ENCODE measurements at regions not wholly inside any gene's neighbourhood (a gene's known extent, or its start where the extent isn't known, plus 50 kb on each side); places are given as distances from the start of the nearest gene placed in this dataset.

DNA sequence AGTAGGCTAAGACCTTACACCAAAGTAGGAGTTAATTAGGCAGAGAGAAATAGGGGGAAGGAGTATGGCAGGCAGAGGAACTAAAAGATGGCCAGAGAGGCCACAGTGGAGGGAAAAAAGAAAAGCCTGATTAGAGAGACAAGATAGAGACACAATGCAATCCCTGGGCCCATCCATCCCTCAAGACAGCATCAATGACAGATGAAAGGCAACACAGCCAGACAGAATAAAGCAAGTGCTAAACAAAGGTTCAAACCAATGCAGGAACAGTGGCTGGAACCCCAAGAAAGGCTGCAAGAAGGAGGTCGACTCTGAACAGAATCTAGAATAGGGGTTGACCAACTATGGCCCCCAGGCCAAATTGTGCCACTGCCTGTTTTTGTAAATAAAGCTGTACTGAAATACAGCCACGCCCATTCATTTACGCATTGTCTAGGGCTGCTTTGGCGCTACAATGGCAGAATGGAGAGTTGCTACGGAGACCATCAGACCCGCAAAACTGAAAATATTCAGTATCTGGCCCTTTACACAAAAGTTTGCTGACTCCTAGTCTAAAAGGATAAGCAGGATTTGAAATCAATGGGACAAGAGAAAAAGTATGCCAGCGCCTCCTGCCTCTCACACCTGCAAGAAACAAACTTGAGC is 473.3 kb upstream of the PSMD7 start:
- Histone ChIP-seq H3K27ac (ENCODE audit: control insufficient read depth, insufficient read depth) (no peak overlapping the region), H3K4me3 (no peak overlapping the region), H3K4me2 (ENCODE audit: control insufficient read depth, insufficient read depth) (no peak overlapping the region), H2AFZ (ENCODE audit: control insufficient read depth, low read depth, low read length) (no peak overlapping the region), H3K79me2 (ENCODE audit: control insufficient read depth, insufficient read depth, low read length) (no peaks in the 10 kb centered on the region), H3K4me1 (ENCODE audit: control insufficient read depth, insufficient read depth, low read length) (no peaks in the 10 kb centered on the region), H3K9me3 (replicated peaks; ENCODE audit: control insufficient read depth, insufficient read depth, low read length) (no peaks in the 10 kb centered on the region), H3K27me3 (replicated peaks in 1 of 2; ENCODE audit: control insufficient read depth in 2 of 2, insufficient read depth in 2 of 2, low read length in 1 of 2) (no peaks in the 10 kb centered on the region), H4K20me1 (ENCODE audit: control insufficient read depth, insufficient read depth) (no peaks in the 10 kb centered on the region), H3K36me3 (ENCODE audit: control insufficient read depth in 2 of 2, insufficient read depth in 2 of 2, low read length in 1 of 2) (no peaks in the 10 kb centered on the region), H3K9ac (ENCODE audit: control insufficient read depth, insufficient read depth, low read length) (no peak overlapping the region)
- 55% methylated on average over 7 of the region's 7 CpGs for WGBS (ENCODE audit: insufficient coverage, insufficient replicate concordance, low lambda C conversion rate, missing lambda C conversion rate)
- FAIRE-seq (no peak), ATAC-seq (no peak), DNase-seq (ENCODE audit: low read depth, low spot score) (no peak)
- CTCF ChIA-PET = no interaction called here
- RAD21 ChIA-PET (ENCODE audit: unreplicated experiment) = no interaction called here
- no TSS peak for BruUV-seq (replicated peaks)
- SMC1A ChIA-PET (ENCODE audit: uncharacterized antibody, unreplicated experiment) = no interaction called here
- POLR2A ChIA-PET = no interaction called here
- in situ Hi-C loops (cut with MboI) = no loop called here
- intact Hi-C loops (cut with micrococcal nuclease; ENCODE audit: unreplicated experiment) = no loop called here
- TF ChIP-seq, protein P1, sequence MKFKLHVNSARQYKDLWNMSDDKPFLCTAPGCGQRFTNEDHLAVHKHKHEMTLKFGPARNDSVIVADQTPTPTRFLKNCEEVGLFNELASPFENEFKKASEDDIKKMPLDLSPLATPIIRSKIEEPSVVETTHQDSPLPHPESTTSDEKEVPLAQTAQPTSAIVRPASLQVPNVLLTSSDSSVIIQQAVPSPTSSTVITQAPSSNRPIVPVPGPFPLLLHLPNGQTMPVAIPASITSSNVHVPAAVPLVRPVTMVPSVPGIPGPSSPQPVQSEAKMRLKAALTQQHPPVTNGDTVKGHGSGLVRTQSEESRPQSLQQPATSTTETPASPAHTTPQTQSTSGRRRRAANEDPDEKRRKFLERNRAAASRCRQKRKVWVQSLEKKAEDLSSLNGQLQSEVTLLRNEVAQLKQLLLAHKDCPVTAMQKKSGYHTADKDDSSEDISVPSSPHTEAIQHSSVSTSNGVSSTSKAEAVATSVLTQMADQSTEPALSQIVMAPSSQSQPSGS (IDR thresholded peaks at IDR 0.05; ENCODE audit: low read length) = no peak
- TF ChIP-seq TCF3 (IDR thresholded peaks at IDR 0.05; ENCODE audit: borderline replicate concordance, insufficient read depth, low read depth, low read length) (no peak), EP300 (IDR thresholded peaks at IDR 0.05; ENCODE audit: borderline replicate concordance in 1 of 2, control insufficient read depth in 1 of 2, low read depth in 2 of 2, low read length in 2 of 2) (no peak), MXI1 (IDR thresholded peaks at IDR 0.05; ENCODE audit: low read depth, low read length) (no peak), NR2C2 (IDR thresholded peaks at IDR 0.05; ENCODE audit: borderline replicate concordance, control insufficient read depth, insufficient read length, low read depth) (no peak), ZNF207 (IDR thresholded peaks at IDR 0.05; ENCODE audit: borderline replicate concordance) (no peak), TCF7 (IDR thresholded peaks at IDR 0.05; ENCODE audit: borderline replicate concordance) (no peak), NR2C1 (IDR thresholded peaks at IDR 0.05) (no peak), BRCA1 (IDR thresholded peaks at IDR 0.05; ENCODE audit: low read depth, low read length) (no peak), RAD21 (IDR thresholded peaks at IDR 0.05; ENCODE audit: insufficient read depth, low read depth, low read length) (no peak)
- TF ChIP-seq, protein P2, sequence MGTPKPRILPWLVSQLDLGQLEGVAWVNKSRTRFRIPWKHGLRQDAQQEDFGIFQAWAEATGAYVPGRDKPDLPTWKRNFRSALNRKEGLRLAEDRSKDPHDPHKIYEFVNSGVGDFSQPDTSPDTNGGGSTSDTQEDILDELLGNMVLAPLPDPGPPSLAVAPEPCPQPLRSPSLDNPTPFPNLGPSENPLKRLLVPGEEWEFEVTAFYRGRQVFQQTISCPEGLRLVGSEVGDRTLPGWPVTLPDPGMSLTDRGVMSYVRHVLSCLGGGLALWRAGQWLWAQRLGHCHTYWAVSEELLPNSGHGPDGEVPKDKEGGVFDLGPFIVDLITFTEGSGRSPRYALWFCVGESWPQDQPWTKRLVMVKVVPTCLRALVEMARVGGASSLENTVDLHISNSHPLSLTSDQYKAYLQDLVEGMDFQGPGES (IDR thresholded peaks at IDR 0.05) = no peak
- TF ChIP-seq, protein P3, sequence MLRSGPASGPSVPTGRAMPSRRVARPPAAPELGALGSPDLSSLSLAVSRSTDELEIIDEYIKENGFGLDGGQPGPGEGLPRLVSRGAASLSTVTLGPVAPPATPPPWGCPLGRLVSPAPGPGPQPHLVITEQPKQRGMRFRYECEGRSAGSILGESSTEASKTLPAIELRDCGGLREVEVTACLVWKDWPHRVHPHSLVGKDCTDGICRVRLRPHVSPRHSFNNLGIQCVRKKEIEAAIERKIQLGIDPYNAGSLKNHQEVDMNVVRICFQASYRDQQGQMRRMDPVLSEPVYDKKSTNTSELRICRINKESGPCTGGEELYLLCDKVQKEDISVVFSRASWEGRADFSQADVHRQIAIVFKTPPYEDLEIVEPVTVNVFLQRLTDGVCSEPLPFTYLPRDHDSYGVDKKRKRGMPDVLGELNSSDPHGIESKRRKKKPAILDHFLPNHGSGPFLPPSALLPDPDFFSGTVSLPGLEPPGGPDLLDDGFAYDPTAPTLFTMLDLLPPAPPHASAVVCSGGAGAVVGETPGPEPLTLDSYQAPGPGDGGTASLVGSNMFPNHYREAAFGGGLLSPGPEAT (IDR thresholded peaks at IDR 0.05; ENCODE audit: low read depth) = no peak
- TF ChIP-seq, protein P4, sequence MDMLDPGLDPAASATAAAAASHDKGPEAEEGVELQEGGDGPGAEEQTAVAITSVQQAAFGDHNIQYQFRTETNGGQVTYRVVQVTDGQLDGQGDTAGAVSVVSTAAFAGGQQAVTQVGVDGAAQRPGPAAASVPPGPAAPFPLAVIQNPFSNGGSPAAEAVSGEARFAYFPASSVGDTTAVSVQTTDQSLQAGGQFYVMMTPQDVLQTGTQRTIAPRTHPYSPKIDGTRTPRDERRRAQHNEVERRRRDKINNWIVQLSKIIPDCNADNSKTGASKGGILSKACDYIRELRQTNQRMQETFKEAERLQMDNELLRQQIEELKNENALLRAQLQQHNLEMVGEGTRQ (IDR thresholded peaks at IDR 0.05; ENCODE audit: borderline replicate concordance, low read depth, low read length) = no peak
- TF ChIP-seq, protein P5, sequence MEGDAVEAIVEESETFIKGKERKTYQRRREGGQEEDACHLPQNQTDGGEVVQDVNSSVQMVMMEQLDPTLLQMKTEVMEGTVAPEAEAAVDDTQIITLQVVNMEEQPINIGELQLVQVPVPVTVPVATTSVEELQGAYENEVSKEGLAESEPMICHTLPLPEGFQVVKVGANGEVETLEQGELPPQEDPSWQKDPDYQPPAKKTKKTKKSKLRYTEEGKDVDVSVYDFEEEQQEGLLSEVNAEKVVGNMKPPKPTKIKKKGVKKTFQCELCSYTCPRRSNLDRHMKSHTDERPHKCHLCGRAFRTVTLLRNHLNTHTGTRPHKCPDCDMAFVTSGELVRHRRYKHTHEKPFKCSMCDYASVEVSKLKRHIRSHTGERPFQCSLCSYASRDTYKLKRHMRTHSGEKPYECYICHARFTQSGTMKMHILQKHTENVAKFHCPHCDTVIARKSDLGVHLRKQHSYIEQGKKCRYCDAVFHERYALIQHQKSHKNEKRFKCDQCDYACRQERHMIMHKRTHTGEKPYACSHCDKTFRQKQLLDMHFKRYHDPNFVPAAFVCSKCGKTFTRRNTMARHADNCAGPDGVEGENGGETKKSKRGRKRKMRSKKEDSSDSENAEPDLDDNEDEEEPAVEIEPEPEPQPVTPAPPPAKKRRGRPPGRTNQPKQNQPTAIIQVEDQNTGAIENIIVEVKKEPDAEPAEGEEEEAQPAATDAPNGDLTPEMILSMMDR (IDR thresholded peaks at IDR 0.05 in 2 of 3, conservative IDR thresholded peaks at IDR 0.05 in 1 of 3; ENCODE audit: control insufficient read depth in 2 of 3, extremely low read depth in 1 of 3, insufficient read depth in 1 of 3, low read depth in 3 of 3, low read length in 3 of 3) = no peak
- TF ChIP-seq, protein P6, sequence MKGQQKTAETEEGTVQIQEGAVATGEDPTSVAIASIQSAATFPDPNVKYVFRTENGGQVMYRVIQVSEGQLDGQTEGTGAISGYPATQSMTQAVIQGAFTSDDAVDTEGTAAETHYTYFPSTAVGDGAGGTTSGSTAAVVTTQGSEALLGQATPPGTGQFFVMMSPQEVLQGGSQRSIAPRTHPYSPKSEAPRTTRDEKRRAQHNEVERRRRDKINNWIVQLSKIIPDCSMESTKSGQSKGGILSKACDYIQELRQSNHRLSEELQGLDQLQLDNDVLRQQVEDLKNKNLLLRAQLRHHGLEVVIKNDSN (IDR thresholded peaks at IDR 0.05; ENCODE audit: borderline replicate concordance, extremely low read length, insufficient read depth, low read depth, low read length) = no peak
